T-helper 2 cell treated with Interferon-gamma antibody and Interleukin-4, amounts not matched to agents 100 ng/mL and 5 ng/mL, for 36 hours (primary cell): ENCODE measurements at regions not wholly inside any gene's neighbourhood (a gene's known extent, or its start where the extent isn't known, plus 50 kb on each side); places are given as distances from the start of the nearest gene placed in this dataset.

Source experiments
- intact Hi-C: fragments of 100-400 bp; cut with micrococcal nuclease; formaldehyde crosslinking; loops from one replicate; pipeline ENCODE4 v1.15.1; 2023

- intact Hi-C loops = no loop called here
Measured at GRCh38 chr7:91323626-91324158, 59.5 kb downstream of the FZD1 start.

DNA sequence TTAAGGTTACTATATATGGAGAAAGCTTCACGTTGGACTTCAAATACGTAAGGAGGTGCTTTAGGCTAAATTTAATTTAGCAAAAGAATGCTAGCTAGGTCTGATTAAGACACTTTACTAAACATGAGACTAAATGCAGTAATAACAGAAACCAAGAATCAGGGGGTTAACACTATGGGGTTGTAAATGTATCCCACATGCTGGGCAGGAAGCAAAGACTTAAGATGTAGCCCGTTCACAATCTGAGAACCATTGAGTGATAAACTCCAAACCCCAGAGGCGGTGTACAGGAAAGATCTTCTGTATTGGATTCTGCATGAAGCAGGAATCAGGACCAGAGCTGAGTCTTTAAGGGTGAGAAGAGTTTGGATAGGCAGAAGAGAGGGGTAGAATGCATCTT, 60.4 kb downstream of the FZD1 start:
- intact Hi-C loops = no loop called here

DNA sequence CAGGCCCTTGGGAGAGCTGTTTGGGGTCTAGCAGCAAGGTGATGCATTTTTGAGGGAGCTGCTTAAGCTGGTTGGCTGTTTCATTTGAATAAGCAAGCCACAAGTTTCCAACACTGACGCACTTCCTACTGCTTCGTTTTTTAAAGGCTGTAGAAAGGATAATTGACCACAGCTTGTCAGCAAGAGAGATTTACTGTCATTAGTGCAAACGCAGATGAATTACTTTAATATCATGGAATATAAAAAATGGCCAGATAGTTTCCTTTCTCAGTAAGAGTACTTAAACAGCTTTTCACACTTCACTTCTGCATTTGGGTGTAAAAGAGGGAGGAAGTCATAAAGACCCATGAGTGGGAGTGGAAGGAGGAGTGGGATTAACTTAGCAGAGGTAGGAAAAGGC, 61.5 kb downstream of the FZD1 start:
- intact Hi-C loops = no loop called here

GRCh38 chr7:91326516-91327199, 62.4 kb downstream of the FZD1 start:
- intact Hi-C loops = no loop called here

DNA sequence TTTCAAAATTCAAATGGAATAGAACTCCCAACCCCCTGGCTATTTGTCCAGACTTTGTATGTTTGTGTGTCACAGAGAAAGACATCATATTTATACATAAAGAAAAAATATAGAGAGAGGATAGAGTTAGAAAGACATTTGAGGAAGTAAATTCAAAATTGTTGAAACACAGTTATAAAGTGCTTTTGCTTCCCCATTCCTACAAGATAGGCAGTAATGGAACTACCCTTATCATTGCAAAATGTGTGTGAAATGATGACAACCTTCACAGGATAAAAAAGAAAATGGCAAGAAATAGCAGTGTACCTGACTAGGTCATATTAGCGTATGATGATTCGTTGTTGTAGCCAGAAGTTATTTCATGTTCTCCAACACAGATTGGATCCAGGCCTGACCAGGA, 63.1 kb downstream of the FZD1 start:
- intact Hi-C loops = no loop called here

- intact Hi-C loops = no loop called here
Measured at GRCh38 chr7:91329571-91329970, 65.3 kb downstream of the FZD1 start.

DNA sequence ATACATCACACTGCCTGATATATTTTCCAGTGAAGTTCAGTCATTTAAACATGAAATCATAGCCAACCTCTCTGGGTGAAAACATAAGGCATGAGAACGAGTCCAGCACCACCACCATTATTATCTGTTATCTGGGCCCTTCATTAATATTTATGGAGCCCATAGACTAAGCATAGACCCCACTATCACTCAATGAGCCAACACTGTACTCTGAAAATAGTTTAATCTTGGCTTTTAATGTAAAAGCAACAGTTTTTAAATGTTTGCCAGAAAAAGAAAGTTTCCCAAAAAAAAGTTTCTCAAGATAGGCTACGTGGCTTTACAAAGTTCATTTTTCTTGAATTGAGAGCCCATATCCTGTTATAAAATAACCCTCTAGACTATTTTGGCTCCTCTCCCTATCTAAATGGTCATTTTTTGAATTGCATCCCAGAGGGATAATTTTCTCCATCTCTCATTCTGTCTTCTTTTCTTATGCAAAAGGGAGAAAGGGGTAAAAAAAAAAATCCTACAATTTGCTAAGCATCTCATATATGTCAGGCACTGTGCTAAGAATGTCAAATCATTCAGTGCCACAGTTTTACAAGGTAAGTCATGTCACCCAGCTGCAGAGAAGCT, 66.1 kb downstream of the FZD1 start:
- intact Hi-C loops = no loop called here

DNA sequence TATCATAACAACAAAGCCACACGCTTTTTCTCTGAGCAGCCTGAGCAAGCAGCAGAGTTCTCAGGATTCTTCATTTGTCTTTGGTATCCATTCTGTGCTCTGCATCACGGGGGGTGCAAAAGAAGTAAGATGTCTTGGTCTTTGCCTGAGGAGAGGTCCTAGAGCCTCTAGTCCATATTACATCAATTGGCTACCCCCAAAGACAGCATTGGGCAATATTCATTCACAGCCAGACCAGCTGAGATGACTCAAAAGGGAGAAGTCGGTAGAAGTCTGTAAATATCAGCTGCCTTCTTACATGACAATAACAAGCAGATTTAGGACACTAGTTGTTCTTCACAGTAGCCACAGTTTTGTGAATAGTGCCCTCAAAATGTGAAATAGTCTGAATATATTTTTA, 66.6 kb downstream of the FZD1 start:
- intact Hi-C loops = no loop called here

DNA sequence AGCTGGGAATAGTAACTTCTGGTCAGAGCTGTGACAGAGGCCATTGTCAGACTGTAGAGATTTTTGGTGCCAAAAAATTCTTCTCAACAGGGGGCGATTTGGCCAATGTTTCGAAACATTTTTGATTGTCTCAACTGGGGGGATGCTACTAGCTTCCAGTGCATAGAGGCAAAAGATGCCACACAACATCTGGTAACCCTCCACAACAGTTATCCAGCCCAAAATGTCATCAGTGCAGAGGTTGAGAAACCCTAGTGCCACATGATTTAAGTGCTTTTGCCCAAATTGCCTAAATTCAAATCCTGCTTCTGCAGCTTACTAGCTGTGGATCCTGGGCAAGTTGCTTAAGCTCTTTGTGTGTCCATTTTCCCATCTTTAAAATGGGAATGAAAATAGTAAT, 71.9 kb downstream of the FZD1 start:
- intact Hi-C loops = no loop called here

DNA sequence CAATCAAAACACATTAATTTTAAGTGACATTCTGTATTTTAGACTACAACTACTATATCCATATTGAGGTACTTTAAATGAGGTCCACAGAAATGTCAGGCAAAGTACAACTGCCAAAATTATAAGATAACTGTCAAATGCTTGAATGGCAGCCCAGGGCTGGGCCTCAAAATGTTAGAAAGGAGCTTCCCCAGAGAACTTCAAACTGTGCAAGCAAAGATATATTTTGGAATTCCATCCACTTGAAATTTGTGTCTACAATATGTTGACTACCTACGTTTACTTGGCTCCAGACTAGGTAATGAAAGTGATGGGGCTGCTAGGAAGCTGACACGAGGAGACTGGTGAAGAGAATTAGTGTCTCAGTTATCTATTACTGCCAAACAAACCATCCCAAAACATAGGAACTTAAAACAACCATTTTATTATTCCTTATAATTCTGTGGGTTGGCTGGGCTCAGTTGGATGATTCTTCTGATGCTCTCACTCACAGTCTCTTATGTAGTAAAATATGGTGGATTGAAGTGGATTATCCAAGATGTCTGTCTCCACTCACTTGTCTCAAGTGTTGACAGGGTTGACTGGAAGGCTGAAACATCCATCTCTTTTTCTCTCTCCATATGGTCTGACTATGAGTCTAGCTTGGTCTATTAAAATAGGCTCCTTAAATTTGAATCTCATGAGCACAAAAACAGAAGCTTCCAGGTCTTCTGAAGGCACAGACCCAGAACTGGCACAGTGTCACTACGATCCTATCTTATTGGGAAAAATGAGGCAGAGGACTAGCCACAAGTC, 74.2 kb downstream of the FZD1 start:
- intact Hi-C loops = no loop called here

GRCh38 chr7:91342346-91342745, 78.1 kb downstream of the FZD1 start:
- intact Hi-C loops = no loop called here

GRCh38 chr7:91343420-91343960, 79.3 kb downstream of the FZD1 start:
- intact Hi-C loops = no loop called here

DNA sequence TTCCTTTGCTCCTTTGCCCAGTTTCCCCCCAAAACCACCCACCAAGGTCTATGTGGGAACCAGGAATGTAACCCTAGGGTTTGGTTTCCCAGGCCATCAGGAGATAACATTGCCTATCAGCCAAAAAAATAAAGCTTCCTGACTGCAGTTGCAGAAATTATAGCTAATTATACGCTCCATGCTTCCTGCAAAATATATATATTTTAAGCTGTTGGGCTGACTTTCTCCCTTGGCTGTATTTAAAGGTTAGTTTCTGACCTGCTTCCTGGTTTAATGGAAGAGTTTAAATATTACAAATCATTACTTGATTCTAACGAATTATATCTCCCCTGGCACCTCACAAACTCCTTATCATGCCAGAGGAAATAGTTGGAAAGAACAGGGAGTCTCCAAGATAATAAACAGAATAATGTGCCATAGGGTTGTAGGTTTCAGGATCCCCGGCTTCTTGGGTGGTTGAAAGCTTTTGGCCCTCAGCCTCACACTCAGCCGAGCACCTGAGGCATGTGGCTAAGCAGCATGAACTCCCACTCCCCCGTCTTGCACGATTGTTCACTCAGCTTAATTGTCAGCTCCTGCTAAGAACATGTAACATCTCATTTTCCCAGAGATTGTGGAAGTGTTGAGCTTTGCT, 79.9 kb downstream of the FZD1 start:
- intact Hi-C loops = no loop called here

- intact Hi-C loops = no loop called here
Measured at GRCh38 chr7:91344911-91345310, 80.7 kb downstream of the FZD1 start.

DNA sequence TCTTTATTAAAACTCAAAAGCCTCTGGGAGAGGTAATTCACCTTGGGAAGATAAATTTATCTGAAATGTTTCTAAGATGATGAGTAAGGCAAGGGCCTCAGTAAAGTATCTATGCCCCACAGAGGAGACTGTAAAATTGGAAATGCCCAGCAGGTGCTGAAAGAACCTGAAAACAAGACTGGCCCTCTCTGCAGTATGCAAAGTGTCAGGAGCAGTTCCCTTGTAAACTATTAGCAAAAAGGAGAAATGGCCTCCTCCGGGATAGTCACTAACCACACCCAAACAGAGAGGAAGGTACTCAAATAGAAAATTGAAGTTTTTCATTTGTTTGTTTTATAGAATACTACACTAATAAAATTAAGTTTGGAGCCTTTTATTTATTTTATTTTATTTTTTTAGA, 81.2 kb downstream of the FZD1 start:
- intact Hi-C loops = no loop called here

- intact Hi-C loops = no loop called here
Measured at GRCh38 chr7:91346426-91346825, 82.2 kb downstream of the FZD1 start.

GRCh38 chr7:91347290-91347689, 83.1 kb downstream of the FZD1 start:
- intact Hi-C loops = no loop called here

DNA sequence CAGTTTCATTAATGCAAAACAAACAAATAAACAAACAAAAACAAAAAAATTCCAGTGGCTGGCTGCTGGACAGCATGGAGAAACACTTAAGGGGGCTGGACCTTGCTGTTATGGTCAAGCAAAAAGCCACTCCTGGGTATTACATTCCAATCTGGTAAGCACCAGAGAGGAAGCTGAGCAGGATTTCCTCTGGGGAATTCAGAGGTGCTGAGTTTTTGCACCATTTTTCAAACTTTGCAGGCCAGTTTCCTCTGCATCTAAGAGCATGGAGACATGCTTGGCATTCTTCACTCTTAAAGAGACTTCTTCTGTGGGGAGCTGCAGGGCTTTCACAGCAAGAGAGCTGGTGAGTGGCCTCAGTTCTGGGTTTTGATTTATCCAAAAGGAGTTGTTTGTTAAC, 84.5 kb downstream of the FZD1 start:
- intact Hi-C loops = no loop called here

DNA sequence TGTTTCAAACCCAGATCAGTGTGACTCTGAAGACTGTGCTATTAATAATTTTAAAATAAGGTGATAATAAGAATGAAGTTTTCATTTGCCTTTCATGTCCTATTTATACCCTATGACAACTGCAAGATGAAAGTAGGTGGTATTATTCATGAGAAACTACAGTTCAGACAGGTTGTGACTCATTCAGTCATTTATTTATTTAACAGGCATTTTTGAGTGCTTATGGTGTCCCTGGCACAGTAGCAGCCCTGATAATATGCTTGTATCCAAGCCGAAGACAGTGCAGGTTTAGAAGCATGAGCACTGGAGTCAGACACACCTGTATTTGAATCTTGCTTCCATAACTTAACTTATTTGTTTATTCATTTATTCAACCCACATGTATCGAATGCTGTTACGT, 87.1 kb downstream of the FZD1 start:
- intact Hi-C loops = no loop called here

DNA sequence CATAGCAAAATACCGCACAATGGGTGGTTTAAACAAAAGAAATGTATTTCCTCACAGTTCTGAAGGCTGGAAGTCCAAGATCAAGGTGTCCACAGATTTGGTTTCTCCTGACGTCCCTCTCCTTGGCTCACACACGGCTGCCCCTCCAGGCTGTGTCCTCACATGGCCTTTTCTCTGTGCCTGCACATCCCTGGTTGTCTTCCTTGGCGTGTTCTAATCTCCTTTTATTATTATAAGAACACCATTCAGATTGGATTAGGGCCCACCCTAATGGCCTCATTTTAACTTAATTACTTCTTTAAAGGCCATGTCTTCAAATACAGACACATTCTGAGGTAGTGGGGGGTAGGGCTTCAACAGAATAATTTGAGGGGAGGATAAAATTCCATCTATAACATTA, 87.9 kb downstream of the FZD1 start:
- intact Hi-C loops = no loop called here

- intact Hi-C loops = no loop called here
Measured at GRCh38 chr7:91353848-91354247, 89.6 kb downstream of the FZD1 start.
